ENCODE measurements at regions not wholly inside any gene's neighbourhood (a gene's known extent, or its start where the extent isn't known, plus 50 kb on each side); places are given as distances from the start of the nearest gene placed in this dataset.

DNA sequence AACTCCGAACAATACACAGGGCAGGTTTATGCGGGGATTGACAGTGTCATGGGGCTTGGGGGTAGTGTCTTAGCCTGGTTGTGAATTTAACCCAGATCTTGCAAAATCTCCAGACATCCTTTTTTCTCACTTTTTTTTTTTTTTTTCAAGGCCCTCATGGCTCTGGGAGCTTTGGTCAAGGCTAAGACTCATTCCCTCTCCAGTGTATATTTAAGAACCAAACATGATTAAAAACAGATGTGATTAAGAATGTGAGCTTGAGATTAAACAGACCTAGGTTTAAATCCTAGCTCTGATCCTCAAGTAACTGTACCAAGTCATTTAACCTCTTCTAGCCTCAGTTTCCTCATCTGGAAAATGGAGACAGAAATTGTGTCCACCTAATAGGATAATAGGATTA lies 151.7 kb upstream of the FUT8 start:
- TF ChIP-seq, protein P1, sequence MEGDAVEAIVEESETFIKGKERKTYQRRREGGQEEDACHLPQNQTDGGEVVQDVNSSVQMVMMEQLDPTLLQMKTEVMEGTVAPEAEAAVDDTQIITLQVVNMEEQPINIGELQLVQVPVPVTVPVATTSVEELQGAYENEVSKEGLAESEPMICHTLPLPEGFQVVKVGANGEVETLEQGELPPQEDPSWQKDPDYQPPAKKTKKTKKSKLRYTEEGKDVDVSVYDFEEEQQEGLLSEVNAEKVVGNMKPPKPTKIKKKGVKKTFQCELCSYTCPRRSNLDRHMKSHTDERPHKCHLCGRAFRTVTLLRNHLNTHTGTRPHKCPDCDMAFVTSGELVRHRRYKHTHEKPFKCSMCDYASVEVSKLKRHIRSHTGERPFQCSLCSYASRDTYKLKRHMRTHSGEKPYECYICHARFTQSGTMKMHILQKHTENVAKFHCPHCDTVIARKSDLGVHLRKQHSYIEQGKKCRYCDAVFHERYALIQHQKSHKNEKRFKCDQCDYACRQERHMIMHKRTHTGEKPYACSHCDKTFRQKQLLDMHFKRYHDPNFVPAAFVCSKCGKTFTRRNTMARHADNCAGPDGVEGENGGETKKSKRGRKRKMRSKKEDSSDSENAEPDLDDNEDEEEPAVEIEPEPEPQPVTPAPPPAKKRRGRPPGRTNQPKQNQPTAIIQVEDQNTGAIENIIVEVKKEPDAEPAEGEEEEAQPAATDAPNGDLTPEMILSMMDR (IDR thresholded peaks at IDR 0.05) = no peak
- TF ChIP-seq POLR2A (IDR thresholded peaks at IDR 0.05) = no peak
